ENCODE measurements at regions not wholly inside any gene's neighbourhood (a gene's known extent, or its start where the extent isn't known, plus 50 kb on each side); places are given as distances from the start of the nearest gene placed in this dataset.

DNA sequence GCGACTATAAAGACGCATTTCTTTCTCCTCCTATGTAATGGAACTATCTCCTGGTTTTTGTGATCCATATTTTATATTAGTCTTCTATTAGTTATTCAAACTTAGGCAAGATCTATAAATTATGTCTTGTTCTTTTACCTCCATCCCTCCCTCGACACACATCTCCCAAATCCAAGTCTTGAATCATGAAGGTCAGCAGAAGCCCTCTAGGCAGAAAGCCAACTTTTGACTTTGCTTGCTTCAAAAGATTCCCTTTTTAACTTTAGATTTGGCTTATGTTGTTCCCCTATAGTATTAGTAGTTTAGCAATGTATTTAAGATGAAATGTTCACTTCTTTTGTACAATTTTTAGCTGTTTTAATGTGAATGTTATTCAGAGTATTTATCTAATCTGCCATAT lies 689.8 kb downstream of the SLC6A15 start:
- no peak for DNase-seq (ENCODE audit: low read depth)
- TF ChIP-seq, protein P1, sequence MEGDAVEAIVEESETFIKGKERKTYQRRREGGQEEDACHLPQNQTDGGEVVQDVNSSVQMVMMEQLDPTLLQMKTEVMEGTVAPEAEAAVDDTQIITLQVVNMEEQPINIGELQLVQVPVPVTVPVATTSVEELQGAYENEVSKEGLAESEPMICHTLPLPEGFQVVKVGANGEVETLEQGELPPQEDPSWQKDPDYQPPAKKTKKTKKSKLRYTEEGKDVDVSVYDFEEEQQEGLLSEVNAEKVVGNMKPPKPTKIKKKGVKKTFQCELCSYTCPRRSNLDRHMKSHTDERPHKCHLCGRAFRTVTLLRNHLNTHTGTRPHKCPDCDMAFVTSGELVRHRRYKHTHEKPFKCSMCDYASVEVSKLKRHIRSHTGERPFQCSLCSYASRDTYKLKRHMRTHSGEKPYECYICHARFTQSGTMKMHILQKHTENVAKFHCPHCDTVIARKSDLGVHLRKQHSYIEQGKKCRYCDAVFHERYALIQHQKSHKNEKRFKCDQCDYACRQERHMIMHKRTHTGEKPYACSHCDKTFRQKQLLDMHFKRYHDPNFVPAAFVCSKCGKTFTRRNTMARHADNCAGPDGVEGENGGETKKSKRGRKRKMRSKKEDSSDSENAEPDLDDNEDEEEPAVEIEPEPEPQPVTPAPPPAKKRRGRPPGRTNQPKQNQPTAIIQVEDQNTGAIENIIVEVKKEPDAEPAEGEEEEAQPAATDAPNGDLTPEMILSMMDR (conservative IDR thresholded peaks at IDR 0.05; ENCODE audit: low read depth, low read length) = no peak
- no peak overlapping the region for H3K4me3 ChIP-seq (ENCODE audit: low read depth, low read length)

DNA sequence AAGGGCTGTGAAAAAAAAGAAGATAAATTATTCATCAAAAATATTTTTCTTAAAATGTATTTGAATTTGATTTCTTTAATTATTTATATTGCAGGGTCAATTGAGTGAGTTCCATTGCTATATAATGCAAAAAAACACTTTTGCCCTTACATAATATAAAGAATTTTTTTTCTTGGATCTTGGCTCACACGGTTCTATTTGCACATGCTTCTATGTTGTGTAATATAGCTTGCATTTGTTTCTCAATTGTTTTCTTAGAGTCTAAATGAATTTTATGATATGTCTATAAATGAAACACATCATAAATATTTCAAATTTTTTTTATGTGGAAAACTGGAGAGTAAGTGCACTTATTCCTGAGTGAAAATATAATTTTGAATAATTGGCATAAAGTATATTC lies 694.2 kb downstream of the SLC6A15 start:
- no peak for DNase-seq (ENCODE audit: low read depth)
- TF ChIP-seq, protein P1 (conservative IDR thresholded peaks at IDR 0.05; ENCODE audit: low read depth, low read length) = no peak
- no peak overlapping the region for H3K4me3 ChIP-seq (ENCODE audit: low read depth, low read length)

GRCh38 chr12:84201976-84202375 lies 710.6 kb downstream of the SLC6A15 start:
- TF ChIP-seq, protein P1 (conservative IDR thresholded peaks at IDR 0.05; ENCODE audit: low read depth, low read length) = no peak
- DNase-seq (ENCODE audit: low read depth) = no peak
- no peak overlapping the region for H3K4me3 ChIP-seq (ENCODE audit: low read depth, low read length)

DNA sequence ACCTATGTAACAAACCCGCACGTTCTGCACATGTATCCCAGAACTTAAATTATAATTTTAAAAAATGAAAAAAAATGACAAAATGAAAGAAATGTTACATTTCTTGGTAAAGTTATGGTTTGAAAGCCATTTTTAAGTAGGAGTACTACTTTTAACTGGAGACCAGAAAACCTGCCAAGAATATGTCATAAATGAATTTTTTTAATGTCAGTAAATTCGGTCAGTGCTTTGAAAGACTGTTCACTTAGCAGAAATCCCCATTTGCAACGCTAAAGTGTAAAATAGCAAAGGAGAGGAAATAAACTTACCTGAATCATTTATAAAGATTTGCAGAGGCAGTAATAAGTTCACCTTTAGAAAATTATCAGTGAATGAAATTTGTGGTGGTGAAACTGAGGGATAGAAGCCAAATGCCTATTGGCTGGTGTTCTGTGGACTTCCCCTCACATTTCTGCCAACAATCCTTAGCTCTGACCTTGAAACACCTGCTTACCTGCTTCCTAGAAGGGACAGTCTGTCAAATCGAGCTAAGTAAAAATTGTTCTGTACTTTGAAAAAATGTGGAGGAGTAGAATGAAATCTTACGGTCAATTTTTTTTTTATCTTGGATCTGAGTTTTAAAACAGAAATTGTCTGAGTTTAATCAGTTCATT lies 714.2 kb downstream of the SLC6A15 start:
- TF ChIP-seq, protein P1 (conservative IDR thresholded peaks at IDR 0.05; ENCODE audit: low read depth, low read length) = no peak
- no peak overlapping the region for H3K4me3 ChIP-seq (ENCODE audit: low read depth, low read length)
- no peak for DNase-seq (ENCODE audit: low read depth)

DNA sequence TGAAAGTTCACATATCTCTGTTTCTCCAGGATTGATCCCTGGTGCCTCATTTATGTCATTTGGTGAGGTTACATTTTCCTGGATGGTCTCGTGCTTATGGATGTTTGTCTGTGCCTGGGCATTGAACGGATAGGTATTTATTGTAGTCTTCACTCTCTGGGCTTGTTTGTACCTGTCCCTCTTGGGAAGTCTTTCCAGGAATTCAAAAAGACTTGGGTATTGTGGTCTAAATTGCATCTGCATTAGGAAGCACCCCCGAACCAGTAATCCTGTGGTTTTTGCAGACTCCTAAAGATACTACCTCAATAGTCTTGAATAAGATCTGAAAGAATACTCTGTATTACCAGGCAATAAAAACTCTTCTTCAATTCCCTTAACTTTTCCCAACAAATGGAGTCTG lies 720.8 kb downstream of the SLC6A15 start:
- H3K4me3 ChIP-seq (ENCODE audit: low read depth, low read length) = no peak overlapping the region
- DNase-seq (ENCODE audit: low read depth) = no peak
- TF ChIP-seq, protein P1 (conservative IDR thresholded peaks at IDR 0.05; ENCODE audit: low read depth, low read length) = no peak

- TF ChIP-seq, protein P1 (conservative IDR thresholded peaks at IDR 0.05; ENCODE audit: low read depth, low read length) = no peak
- DNase-seq (ENCODE audit: low read depth) = no peak
- no peak overlapping the region for H3K4me3 ChIP-seq (ENCODE audit: low read depth, low read length)
Observed at GRCh38 chr12:84186433-84186832, 726.2 kb downstream of the SLC6A15 start.

- H3K4me3 ChIP-seq (ENCODE audit: low read depth, low read length) = no peak overlapping the region
- TF ChIP-seq, protein P1 (conservative IDR thresholded peaks at IDR 0.05; ENCODE audit: low read depth, low read length) = no peak
- DNase-seq (ENCODE audit: low read depth) = no peak
Observed at GRCh38 chr12:84183576-84183975, 729.0 kb downstream of the SLC6A15 start.

Measured in epithelial cell of proximal tubule (primary cell).